HepG2 (cell line): ENCODE measurements at regions not wholly inside any gene's neighbourhood (a gene's known extent, or its start where the extent isn't known, plus 50 kb on each side); places are given as distances from the start of the nearest gene placed in this dataset.

Experiments used
- FLYWCH1 ChIP-seq: sonication (generic); formaldehyde crosslinking; IDR thresholded peaks from 2 replicates; pipeline ENCODE4 v1.8.1; 2023; ENCODE audit warnings: mild to moderate bottlenecking, missing genetic modification reagents
- GABPB1 ChIP-seq: IDR thresholded peaks from 2 replicates; pipeline ENCODE4 v1.6.1; 2016; ENCODE audit warnings: mild to moderate bottlenecking, missing genetic modification reagents, moderate library complexity, missing compliant biosample characterization
- HDAC1 ChIP-seq: sonication (generic); formaldehyde crosslinking; IDR thresholded peaks from 2 replicates; pipeline ENCODE4 v1.5.1; 2020; ENCODE audit warnings: mild to moderate bottlenecking, missing genetic modification reagents
- IKZF1 ChIP-seq: fragments of 450-650 bp; IDR thresholded peaks from 2 replicates; pipeline ENCODE4 v1.7.1; 2016
- NR2F2 ChIP-seq: IDR thresholded peaks from 2 replicates; pipeline ENCODE4 v1.6.1; 2012; ENCODE audit warnings: low read depth, inconsistent platforms, borderline replicate concordance
- PCBP1 ChIP-seq: fragments of 200-400 bp; formaldehyde crosslinking; IDR thresholded peaks from 2 replicates; pipeline ENCODE4 v1.6.1; 2017; ENCODE audit warnings: mild to moderate bottlenecking, low read depth, low read length, borderline replicate concordance
- ZNF143 ChIP-seq: sonication (generic); formaldehyde crosslinking; IDR thresholded peaks from 2 replicates; pipeline ENCODE4 v1.4.0; 2020; ENCODE audit warnings: missing genetic modification reagents
- ZNF256 ChIP-seq: sonication (generic); formaldehyde crosslinking; conservative IDR thresholded peaks from 2 replicates; pipeline ENCODE4 v1.4.0; 2020; ENCODE audit warnings: missing genetic modification reagents
- ZNF276 ChIP-seq: sonication (generic); formaldehyde crosslinking; IDR thresholded peaks from 2 replicates; pipeline ENCODE4 v1.4.0; 2020; ENCODE audit warnings: mild to moderate bottlenecking, low read depth, missing genetic modification reagents
- ZNF556 ChIP-seq: sonication (generic); formaldehyde crosslinking; IDR thresholded peaks from 2 replicates; pipeline ENCODE4 v1.4.0; 2020; ENCODE audit warnings: mild to moderate bottlenecking, missing genetic modification reagents, borderline replicate concordance
- ZNF691 ChIP-seq: sonication (generic); formaldehyde crosslinking; IDR thresholded peaks from 2 replicates; pipeline ENCODE4 v1.4.0; 2020; ENCODE audit warnings: missing genetic modification reagents, low read depth, mild to moderate bottlenecking, borderline replicate concordance
- ZSCAN12 ChIP-seq: sonication (generic); formaldehyde crosslinking; IDR thresholded peaks from 2 replicates; pipeline ENCODE4 v1.9.0; 2021; ENCODE audit warnings: mild to moderate bottlenecking, missing genetic modification reagents
- TF ChIP-seq, protein P1 (sequence below): sonication (generic); formaldehyde crosslinking; IDR thresholded peaks from 2 replicates; pipeline ENCODE4 v1.5.1; 2020; ENCODE audit warnings: missing genetic modification reagents, mild to moderate bottlenecking, borderline replicate concordance
- TF ChIP-seq, protein P2 (sequence below): IDR thresholded peaks from 2 replicates; pipeline ENCODE4 v1.6.1; 2018; ENCODE audit warnings: missing genetic modification reagents
- TF ChIP-seq, protein P3 (sequence below): sonication (generic); formaldehyde crosslinking; conservative IDR thresholded peaks from 2 replicates; pipeline ENCODE4 v1.4.0; 2020; ENCODE audit warnings: missing genetic modification reagents
- TF ChIP-seq, protein P4 (sequence below): sonication (generic); formaldehyde crosslinking; IDR thresholded peaks from 2 replicates; pipeline ENCODE4 v1.9.0; 2021; ENCODE audit warnings: missing genetic modification reagents, borderline replicate concordance

DNA sequence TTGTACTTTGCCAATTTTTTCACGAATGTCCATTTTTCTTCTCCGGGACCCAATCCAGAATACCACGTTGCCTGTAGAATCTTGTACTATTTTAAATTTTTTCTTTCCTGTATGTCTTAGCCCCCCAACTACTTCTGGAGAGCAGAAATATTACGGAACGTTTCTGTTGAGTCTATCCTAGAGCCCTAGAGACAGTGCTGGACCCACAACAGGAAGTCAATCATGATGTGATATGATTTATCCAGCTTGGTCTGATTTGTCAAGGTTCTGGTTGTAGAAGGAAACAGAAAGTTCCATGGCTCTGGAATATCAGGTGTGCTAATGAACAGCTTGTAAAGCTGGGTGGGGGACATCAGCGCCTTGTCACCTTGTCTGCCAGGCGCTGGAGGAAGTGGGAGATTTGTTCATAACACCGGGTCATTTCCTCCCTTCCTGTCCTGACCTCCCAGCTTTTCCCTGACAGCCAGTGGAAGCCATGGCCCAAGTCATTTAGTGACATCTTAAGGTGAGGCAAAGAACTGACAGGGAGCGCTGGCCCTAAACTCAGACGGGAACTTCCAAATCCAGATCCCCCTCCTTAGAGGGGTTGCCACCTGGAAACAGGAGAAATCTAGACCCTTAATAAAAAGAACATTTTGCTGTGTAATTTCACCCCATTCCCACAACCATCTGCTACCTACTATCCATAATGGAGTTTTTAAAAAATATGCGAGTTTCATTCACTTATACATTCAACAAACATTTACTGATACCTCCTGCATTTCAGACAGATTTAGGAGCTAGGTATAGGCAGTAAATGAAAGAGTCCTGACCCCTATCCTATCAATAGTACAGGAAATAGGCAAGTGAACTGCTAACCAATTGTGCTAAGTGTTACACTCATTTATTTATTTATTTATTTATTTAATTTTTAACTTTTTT, 130.5 kb downstream of the ZFP64 start (continued):
- TF ChIP-seq GABPB1 (CRISPR knock-in tag) = no peak; the same call in 1 of the 2 replicates
- TF ChIP-seq ZNF691 (CRISPR knock-in tag) = no peak
- TF ChIP-seq FLYWCH1 (CRISPR knock-in tag) = no peak
- TF ChIP-seq IKZF1 = no peak
- TF ChIP-seq, protein P1, sequence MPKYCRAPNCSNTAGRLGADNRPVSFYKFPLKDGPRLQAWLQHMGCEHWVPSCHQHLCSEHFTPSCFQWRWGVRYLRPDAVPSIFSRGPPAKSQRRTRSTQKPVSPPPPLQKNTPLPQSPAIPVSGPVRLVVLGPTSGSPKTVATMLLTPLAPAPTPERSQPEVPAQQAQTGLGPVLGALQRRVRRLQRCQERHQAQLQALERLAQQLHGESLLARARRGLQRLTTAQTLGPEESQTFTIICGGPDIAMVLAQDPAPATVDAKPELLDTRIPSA (CRISPR knock-in tag) = no peak
- no peak for TF ChIP-seq ZNF276 (CRISPR knock-in tag)
- no peak for TF ChIP-seq PCBP1
- no peak for TF ChIP-seq ZNF556 (CRISPR knock-in tag)
- TF ChIP-seq ZNF256 (CRISPR knock-in tag) = no peak
- no peak for TF ChIP-seq ZSCAN12 (CRISPR knock-in tag)
- no peak for TF ChIP-seq ZNF143 (CRISPR knock-in tag)
- TF ChIP-seq, protein P2, sequence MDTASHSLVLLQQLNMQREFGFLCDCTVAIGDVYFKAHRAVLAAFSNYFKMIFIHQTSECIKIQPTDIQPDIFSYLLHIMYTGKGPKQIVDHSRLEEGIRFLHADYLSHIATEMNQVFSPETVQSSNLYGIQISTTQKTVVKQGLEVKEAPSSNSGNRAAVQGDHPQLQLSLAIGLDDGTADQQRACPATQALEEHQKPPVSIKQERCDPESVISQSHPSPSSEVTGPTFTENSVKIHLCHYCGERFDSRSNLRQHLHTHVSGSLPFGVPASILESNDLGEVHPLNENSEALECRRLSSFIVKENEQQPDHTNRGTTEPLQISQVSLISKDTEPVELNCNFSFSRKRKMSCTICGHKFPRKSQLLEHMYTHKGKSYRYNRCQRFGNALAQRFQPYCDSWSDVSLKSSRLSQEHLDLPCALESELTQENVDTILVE (CRISPR knock-in tag) = no peak
- TF ChIP-seq, protein P3, sequence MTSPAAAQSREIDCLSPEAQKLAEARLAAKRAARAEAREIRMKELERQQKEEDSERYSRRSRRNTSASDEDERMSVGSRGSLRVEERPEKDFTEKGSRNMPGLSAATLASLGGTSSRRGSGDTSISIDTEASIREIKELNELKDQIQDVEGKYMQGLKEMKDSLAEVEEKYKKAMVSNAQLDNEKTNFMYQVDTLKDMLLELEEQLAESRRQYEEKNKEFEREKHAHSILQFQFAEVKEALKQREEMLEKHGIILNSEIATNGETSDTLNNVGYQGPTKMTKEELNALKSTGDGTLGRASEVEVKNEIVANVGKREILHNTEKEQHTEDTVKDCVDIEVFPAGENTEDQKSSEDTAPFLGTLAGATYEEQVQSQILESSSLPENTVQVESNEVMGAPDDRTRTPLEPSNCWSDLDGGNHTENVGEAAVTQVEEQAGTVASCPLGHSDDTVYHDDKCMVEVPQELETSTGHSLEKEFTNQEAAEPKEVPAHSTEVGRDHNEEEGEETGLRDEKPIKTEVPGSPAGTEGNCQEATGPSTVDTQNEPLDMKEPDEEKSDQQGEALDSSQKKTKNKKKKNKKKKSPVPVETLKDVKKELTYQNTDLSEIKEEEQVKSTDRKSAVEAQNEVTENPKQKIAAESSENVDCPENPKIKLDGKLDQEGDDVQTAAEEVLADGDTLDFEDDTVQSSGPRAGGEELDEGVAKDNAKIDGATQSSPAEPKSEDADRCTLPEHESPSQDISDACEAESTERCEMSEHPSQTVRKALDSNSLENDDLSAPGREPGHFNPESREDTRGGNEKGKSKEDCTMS (CRISPR knock-in tag) = no peak
- no peak for TF ChIP-seq HDAC1 (CRISPR knock-in tag)
- no peak for TF ChIP-seq NR2F2
- TF ChIP-seq, protein P4, sequence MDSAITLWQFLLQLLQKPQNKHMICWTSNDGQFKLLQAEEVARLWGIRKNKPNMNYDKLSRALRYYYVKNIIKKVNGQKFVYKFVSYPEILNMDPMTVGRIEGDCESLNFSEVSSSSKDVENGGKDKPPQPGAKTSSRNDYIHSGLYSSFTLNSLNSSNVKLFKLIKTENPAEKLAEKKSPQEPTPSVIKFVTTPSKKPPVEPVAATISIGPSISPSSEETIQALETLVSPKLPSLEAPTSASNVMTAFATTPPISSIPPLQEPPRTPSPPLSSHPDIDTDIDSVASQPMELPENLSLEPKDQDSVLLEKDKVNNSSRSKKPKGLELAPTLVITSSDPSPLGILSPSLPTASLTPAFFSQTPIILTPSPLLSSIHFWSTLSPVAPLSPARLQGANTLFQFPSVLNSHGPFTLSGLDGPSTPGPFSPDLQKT (CRISPR knock-in tag) = no peak
